GM12873 (cell line): ENCODE measurements at regions not wholly inside any gene's neighbourhood (a gene's known extent, or its start where the extent isn't known, plus 50 kb on each side); places are given as distances from the start of the nearest gene placed in this dataset.

Source experiments
- CTCF ChIP-seq: IDR thresholded peaks from 2 replicates; pipeline ENCODE4 v1.5.1; 2012; ENCODE audit warnings: low read depth, mild to moderate bottlenecking, moderate library complexity, low read length, control low read depth; ENCODE audit not compliant: insufficient read depth; ENCODE audit errors: missing control alignments

- TF ChIP-seq CTCF: no peak
These were observed 108.2 kb upstream of the NR3C1 start for GRCh38 chr5:143511736-143512135.

GRCh38 chr5:143509758-143510221 lies 106.3 kb upstream of the NR3C1 start:
- no peak for TF ChIP-seq CTCF

GRCh38 chr5:143506836-143507552 lies 103.5 kb upstream of the NR3C1 start:
- TF ChIP-seq CTCF: no peak

- no peak for TF ChIP-seq CTCF
These were observed 102.4 kb upstream of the NR3C1 start for GRCh38 chr5:143505934-143506333.

GRCh38 chr5:143505354-143505753 lies 101.9 kb upstream of the NR3C1 start:
- TF ChIP-seq CTCF: no peak

GRCh38 chr5:143501310-143502044 lies 98.0 kb upstream of the NR3C1 start:
- TF ChIP-seq CTCF: no peak

- peak; percentile 18 for TF ChIP-seq CTCF
These were observed 96.1 kb upstream of the NR3C1 start for GRCh38 chr5:143499480-143500114.
